Loucy (cell line): ENCODE measurements at regions not wholly inside any gene's neighbourhood (a gene's known extent, or its start where the extent isn't known, plus 50 kb on each side); places are given as distances from the start of the nearest gene placed in this dataset.

ENCODE experiments used
- CTCF ChIP-seq: fragments of 200-600 bp; sonication (generic); conservative IDR thresholded peaks from 2 replicates; pipeline ENCODE4 v1.5.1; 2014; ENCODE audit warnings: mild to moderate bottlenecking, antibody characterized with exemption, low read length
- EZH2phosphoT487 ChIP-seq: fragments of 200-600 bp; IDR thresholded peaks from 2 replicates; pipeline ENCODE4 v1.6.1; 2018; ENCODE audit warnings: antibody characterized with exemption, mild to moderate bottlenecking, moderate library complexity, borderline replicate concordance

- no peak for TF ChIP-seq CTCF
- TF ChIP-seq EZH2phosphoT487: no peak
These were observed 540.2 kb downstream of the CETN3 start for GRCh38 chr5:89869346-89869745.
